ENCODE measurements at regions not wholly inside any gene's neighbourhood (a gene's known extent, or its start where the extent isn't known, plus 50 kb on each side); places are given as distances from the start of the nearest gene placed in this dataset.

- 46% methylated on average over 5 of the region's 5 CpGs for WGBS (ENCODE audit: insufficient coverage, insufficient replicate concordance, low lambda C conversion rate, missing lambda C conversion rate)
- no peaks in the 10 kb centered on the region for H3K36me3 ChIP-seq (ENCODE audit: control insufficient read depth in 2 of 2, insufficient read depth in 2 of 2, low read length in 1 of 2)
- no TSS peak for BruUV-seq (replicated peaks)
- no peak overlapping the region for H3K27ac ChIP-seq (ENCODE audit: control insufficient read depth, insufficient read depth)
- intact Hi-C loops (cut with micrococcal nuclease; ENCODE audit: unreplicated experiment), result no loop called here
- RAD21 ChIA-PET (ENCODE audit: unreplicated experiment), result no interaction called here
- SMC1A ChIA-PET (ENCODE audit: uncharacterized antibody, unreplicated experiment), result interaction anchor here (0.7 to 1.4 kb wide), 2 partner anchors 14 to 172 kb away, joined by 3 to 4 read pairs; no protein-coding TSS in a partner anchor
- ATAC-seq, result no peak
- FAIRE-seq, result no peak
- H4K20me1 ChIP-seq (ENCODE audit: control insufficient read depth, insufficient read depth), result no peaks in the 10 kb centered on the region
- H3K9me3 ChIP-seq (replicated peaks; ENCODE audit: control insufficient read depth, insufficient read depth, low read length), result no peaks in the 10 kb centered on the region
- H3K9ac ChIP-seq (ENCODE audit: control insufficient read depth, insufficient read depth, low read length), result no peak overlapping the region
- H2AFZ ChIP-seq (ENCODE audit: control insufficient read depth, low read depth, low read length), result no peak overlapping the region
- CTCF ChIA-PET, result interaction anchor here (1.4 kb wide), 1 partner anchor 171 kb away, joined by 3 read pairs; no protein-coding TSS in a partner anchor
- DNase-seq (ENCODE audit: low read depth, low spot score), result no peak
- no peak overlapping the region for H3K4me2 ChIP-seq (ENCODE audit: control insufficient read depth, insufficient read depth)
- in situ Hi-C loops (cut with MboI), result no loop called here
- H3K4me3 ChIP-seq, result no peak overlapping the region
- no peaks in the 10 kb centered on the region; a peak in 1 of 4 replicates for H3K27me3 ChIP-seq (replicated peaks in 1 of 2; ENCODE audit: control insufficient read depth in 2 of 2, insufficient read depth in 2 of 2, low read length in 1 of 2)
- POLR2A ChIA-PET, result no interaction called here
- H3K79me2 ChIP-seq (ENCODE audit: control insufficient read depth, insufficient read depth, low read length), result no peaks in the 10 kb centered on the region
- no peaks in the 10 kb centered on the region for H3K4me1 ChIP-seq (ENCODE audit: control insufficient read depth, insufficient read depth, low read length)
- TF ChIP-seq BRCA1 (IDR thresholded peaks at IDR 0.05; ENCODE audit: low read depth, low read length) (no peak), IRF5 (IDR thresholded peaks at IDR 0.05; ENCODE audit: borderline replicate concordance) (no peak), POLR2AphosphoS2 (IDR thresholded peaks at IDR 0.05; ENCODE audit: low read depth, low read length) (no peak), RFX5 (IDR thresholded peaks at IDR 0.05; ENCODE audit: low read depth, low read length) (no peak), MXI1 (IDR thresholded peaks at IDR 0.05; ENCODE audit: low read depth, low read length) (no peak), ZNF687 (IDR thresholded peaks at IDR 0.05) (no peak), ZBED1 (IDR thresholded peaks at IDR 0.05; ENCODE audit: borderline replicate concordance) (no peak), PAX8 (IDR thresholded peaks at IDR 0.05) (no peak), ZNF217 (IDR thresholded peaks at IDR 0.05) (no peak), ZZZ3 (IDR thresholded peaks at IDR 0.05; ENCODE audit: control insufficient read depth, insufficient read length, low read depth) (no peak), ZBTB40 (IDR thresholded peaks at IDR 0.05; ENCODE audit: borderline replicate concordance) (no peak), ZSCAN29 (IDR thresholded peaks at IDR 0.05) (no peak), RUNX3 (IDR thresholded peaks at IDR 0.05; ENCODE audit: low read length) (no peak), RELA (IDR thresholded peaks at IDR 0.05; ENCODE audit: borderline replicate concordance, partially characterized antibody) (no peak), NRF1 (conservative IDR thresholded peaks at IDR 0.05; ENCODE audit: low read depth, low read length) (no peak)
Observed at GRCh38 chr2:181822097-181822496, 69.4 kb upstream of the ITPRID2 start.

Data from GM12878 (cell line).